ENCODE measurements at regions not wholly inside any gene's neighbourhood (a gene's known extent, or its start where the extent isn't known, plus 50 kb on each side); places are given as distances from the start of the nearest gene placed in this dataset.

DNA sequence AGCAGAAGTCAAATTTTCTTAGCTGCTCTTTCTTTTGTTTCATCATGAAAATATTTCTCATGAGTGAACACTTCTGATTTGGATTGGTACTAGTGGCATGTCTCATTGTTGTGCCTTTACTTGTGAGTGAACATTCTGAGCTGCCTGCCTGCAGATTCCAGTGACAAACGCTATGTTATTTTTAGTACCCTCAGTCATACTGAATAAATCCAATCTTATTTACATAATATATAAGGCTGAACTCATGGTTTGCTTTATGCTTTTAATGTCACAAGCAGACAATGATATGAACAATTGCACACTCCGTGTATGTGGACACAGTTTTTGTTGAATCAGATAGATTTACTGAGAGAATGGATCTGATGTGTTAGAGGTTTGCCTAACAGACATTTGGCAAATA lies 67.8 kb downstream of the ACTBL2 start:
- TF ChIP-seq CTCF (IDR thresholded peaks at IDR 0.05; ENCODE audit: low read depth, low read length) = no peak
- TF ChIP-seq POLR2A (IDR thresholded peaks at IDR 0.05; ENCODE audit: extremely low read depth, insufficient read length) = no peak

Measured in NB4 (cell line).